ENCODE measurements at regions not wholly inside any gene's neighbourhood (a gene's known extent, or its start where the extent isn't known, plus 50 kb on each side); places are given as distances from the start of the nearest gene placed in this dataset.
A peak's percentile ranks its signal among the peaks of the same experiment; 100 is the strongest.
"Not testable (repeated sequence)": the region's sequence is repeated elsewhere in the genome, so short reads cannot be mapped to it uniquely, and the experiment has no call there.

DNA sequence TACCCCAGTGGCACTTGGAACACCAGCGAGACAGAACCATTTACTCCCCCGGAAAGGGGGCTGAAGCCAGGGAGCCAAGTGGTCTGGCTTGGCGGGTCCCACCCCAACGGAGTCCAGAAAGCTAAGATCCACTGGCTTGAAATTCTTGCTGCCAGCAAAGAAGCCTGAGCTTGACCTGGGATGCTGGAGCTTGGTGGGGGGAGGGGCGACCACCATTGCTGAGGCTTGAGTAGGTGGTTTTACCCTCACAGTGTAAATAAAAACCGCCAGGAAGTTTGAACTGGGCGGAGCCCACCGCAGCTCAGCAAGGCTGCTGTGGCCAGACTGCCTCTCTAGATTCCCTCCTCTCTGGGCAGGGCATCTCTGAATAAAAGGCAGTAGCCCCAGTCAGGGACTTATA is 62.8 kb downstream of the RPS24 start:
- not testable (repeated sequence) for DNase-seq

DNA sequence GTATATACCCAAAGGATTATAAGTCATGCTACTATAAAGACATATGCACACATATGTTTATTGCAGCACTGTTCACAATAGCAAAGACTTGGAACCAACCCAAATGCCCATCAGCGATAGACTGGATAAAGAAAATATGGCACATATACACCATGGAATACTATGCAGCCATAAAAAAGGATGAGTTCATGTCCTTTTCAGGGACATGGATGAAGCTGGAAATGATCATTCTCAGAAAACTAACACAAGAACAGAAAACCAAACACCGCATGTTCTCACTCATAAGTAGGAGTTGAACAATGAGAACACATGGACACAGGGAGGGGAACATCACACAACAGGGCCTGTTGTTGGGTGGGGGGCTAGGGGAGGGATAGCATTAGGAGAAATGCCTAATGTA is 68.9 kb downstream of the RPS24 start:
- DNase-seq: not testable (repeated sequence)

- no peak for DNase-seq
Observed at GRCh38 chr10:78109210-78109609, 75.5 kb downstream of the RPS24 start.

DNA sequence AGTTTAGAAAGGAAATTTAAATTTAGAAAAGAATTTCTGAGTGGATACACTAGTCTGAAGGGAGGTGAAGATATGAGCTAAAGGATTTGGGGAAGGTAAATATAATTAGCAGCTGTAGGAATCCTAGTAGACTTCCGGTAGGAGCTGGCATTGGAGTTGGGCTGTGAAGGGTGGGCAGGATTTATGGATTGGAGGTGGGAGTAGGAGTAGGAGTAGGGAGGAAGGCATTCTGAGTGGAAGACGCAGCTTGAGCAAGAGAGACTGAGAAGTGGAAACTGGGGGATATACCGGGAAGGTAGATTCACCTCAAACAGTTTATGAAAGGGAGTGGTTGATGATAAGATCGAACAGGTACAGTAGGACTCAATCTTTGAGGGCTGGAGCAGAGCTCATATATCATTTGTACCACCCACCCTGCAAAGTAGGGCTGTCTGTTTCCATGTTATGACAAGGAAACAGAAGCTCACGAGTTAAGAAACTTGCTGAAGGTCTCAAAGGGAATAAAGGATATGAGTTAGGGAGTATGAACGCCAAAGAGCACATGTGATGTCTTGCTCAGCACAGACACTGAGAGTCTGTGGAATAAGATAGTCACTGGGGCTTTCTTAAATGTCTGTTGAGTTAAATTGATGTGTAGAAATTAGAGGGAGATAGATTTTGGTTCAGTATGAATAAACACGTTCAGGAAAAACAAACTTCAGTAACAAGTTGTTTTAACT is 81.6 kb downstream of the RPS24 start:
- DNase-seq: no peak

DNA sequence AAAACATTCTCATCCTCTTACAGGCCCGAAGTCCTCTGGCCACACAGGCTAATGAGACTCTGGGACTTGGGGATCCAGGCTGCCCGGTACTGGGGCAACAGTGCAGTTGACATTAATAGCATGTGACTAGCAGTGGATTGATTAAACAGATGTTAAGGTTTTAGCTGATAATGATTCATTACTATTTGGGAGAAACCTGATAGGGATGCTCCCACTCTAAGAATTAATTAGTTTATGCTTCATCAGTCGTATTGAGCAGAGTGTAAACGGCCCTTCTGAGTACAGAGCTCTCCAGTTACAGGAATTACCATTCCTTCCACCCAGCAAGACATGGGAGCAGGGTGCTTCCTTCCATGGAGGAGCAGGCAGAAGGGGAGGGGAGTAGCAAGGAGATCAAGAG is 82.7 kb downstream of the RPS24 start:
- DNase-seq: no peak

DNA sequence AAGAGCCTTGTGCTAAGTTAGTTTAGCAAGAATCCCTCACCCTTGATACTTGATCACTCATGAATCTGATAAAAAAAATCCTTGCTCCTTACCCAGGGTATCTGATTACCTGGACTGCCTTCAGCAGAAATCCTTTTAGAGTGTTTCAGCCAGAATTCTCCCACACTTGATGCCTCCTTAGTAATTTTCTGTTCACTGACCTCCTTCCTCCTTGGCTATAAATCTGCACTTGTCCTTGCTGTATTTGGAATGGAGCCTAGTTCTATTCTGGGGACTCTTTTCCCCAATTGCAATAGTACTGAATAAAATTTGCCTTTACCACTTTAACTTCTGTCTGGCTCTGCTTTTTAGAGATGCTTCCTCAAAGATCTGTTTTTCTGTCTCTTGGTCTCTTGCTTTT is 84.9 kb downstream of the RPS24 start:
- no peak for DNase-seq

DNA sequence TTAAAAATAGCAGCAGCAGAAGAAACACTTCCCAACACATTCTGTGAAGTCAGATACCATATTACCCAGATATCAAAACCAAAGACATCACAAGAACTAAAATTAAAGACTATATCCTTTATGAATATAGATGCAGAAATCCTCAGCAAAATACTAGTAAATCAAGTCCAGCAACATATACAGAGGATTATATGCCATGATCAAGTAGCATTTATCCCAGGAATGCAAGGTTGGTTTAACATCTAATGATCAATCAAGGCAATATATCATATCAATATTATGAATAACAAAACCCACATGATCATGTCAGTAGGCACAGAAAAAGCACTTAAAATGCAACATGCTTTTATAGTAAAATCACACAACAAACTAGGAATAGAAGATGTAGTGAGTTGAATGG is 88.1 kb downstream of the RPS24 start:
- no peak for DNase-seq

GRCh38 chr10:78124167-78124566 is 90.5 kb downstream of the RPS24 start:
- DNase-seq: no peak

DNA sequence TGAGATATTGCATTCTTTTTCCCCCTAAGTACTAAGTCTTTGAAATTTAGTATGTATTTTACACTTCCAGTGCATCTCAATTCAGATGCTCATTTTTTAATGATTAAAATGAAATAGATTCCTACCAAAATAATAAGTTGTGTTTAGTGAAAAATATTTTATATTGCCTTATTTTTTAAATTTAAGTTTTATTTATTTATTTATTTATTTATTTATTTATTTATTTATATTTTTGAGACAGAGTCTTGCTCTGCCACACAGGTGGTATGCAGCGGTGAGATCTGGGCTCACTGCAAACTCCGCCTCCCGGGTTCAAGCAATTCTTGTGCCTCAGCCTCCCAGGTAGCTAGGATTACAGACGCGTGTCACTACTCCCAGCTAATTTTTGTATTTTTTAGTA is 95.5 kb downstream of the RPS24 start:
- no peak for DNase-seq

DNA sequence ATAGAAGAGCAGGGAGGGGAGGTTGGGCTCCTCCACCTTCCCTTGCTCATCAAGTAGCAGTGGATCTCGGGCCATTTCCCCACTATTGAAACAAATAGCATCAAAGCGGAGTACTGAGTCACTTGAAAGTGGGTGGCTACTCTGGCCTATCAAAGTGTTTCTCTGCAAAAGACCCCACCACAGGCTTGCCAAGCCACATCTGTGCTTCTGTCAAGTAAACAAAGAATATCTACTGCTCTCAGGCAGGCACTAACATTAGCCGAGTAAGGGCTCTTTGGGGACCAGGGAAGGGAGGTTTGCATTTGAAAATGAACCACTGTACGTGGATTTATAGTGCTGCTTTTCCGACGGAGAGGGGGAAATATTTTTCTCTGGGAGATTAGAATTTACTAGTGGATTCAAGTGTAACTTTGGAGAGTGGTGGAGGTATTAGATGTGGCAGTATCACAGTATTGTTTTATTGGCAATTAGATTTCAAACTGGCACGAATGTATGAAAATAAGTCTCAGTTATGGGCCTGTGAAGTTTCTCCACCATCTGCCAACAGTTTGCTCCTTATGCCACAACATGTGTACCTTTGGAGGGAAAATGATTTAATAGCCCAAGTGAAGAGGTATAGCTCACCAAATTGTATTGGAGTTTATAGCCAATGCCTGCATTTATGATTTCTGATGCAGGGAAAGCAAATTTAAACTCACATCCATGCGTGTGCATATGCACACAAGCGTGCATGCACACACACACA is 97.5 kb downstream of the RPS24 start:
- DNase-seq: no peak

GRCh38 chr10:78134773-78135306 is 101.2 kb downstream of the RPS24 start:
- no peak for DNase-seq

GRCh38 chr10:78137147-78137546 is 103.5 kb downstream of the RPS24 start:
- no peak for DNase-seq

- DNase-seq: peak; percentile 65
Observed at GRCh38 chr10:78139341-78139740, 105.7 kb downstream of the RPS24 start.

DNA sequence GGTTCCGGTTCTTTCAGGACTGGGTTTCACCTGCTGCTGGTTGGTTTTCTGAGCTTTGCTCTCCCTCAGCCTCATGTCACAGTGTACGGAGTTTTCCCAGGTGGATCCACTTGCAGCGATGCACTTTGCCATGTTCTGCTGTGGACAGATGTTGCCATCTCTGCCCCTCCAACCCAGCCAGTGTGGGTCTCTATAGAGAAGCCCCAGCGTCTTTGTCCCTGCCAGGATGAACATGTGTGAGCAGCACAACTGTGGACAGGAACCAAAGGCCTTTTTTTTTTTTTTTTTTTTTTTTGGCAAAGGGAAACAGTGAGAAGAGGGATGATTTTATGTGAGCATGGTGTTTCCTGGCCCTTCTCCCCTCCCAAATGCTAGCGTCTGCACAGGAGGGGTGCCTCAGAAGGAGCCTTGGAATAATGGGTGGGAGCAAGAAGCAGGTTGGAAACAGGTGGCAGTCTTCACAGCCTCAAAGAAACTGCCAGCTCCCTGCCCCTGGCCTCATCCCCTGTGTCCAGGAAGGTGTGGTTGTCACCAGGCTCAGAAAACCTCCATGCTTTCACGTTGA is 106.5 kb downstream of the RPS24 start:
- DNase-seq: peak; percentile 37

DNA sequence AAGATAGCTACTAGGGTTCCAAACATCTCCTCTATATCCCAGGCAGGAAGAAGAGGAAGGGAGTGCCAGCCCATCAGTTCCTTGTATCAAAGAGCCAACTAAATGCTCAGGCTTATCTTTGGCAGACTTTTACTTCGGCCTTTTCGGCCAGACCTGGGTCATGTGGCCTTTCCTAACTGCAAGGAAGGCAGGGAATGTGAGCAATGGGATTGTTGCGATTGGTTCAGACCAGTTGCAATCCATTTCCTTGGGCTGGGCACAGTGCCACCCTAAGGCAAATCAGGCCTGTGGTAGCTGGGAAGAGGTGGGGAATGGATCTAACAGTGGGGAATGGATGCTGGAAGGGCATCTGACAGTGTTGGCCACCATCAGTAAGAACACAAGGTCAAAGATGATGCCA is 109.9 kb downstream of the RPS24 start:
- no peak for DNase-seq

DNA sequence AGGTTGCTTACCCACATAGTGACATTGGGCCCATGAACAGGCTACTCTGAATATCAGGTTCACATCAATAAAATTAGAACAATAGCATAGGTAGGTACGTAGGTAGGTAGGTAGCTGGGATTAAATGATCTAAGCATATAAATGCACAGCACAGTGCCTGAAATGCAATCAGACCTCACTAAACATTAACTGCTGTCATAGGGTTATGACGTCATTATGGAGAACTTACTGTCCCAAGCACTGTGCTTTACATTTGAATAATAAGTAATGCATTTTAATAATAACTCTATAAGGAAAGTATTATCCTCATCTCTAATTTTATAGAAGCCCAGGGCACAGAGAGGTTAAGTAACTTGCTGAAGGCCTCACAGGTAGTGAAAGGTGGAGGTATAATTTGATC is 112.5 kb downstream of the RPS24 start:
- DNase-seq: no peak

DNA sequence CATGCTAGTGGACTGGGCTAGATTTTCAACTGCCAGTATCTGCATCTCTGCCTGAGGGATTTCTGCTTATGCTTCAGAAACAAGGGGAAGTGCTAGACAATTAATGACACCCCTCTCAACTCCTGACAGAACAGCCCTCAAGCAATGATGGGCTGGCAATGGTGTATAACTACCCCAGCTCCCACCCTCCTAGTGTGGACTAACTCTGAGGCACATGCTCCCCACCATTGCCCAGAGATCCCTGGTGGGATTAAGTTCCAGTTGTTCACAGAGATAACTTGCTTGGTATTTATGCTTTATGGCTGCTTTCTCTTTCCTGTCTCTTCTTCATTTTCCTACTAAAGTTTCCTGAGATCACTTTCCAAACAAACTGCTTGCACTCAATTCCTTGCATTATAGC is 113.5 kb downstream of the RPS24 start:
- no peak for DNase-seq

- DNase-seq: no peak
Observed at GRCh38 chr10:78148216-78148960, 114.7 kb downstream of the RPS24 start.

- DNase-seq: no peak
Observed at GRCh38 chr10:78148961-78149612, 115.4 kb downstream of the RPS24 start.

- no peak for DNase-seq
Observed at GRCh38 chr10:78150756-78151155, 117.1 kb downstream of the RPS24 start.

GRCh38 chr10:78155722-78156121 is 122.1 kb downstream of the RPS24 start:
- no peak for DNase-seq

DNA sequence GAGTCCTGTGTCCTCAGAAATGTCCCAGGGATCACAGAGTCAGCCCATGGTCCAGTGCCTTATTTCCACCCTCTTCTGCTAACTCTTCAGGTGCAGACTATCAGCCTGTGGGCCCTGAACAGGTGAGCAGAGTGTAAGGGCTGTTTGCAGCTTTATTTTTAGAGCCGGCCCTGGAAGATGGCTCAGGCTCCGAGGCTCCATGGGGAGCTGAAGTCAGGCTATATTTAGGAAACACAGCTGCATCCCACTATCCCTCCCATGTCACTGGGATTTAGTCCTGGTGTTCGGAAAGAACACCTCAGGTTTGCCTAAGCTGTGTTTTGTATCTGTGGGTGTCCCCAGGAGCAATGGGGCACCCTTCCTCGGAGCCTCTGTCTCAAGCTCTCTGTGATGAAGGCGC is 126.9 kb downstream of the RPS24 start:
- DNase-seq: no peak

- no peak for DNase-seq
Observed at GRCh38 chr10:78162853-78163252, 129.2 kb downstream of the RPS24 start.

Data from left hindlimb (tissue), 1 donor.